CD14-positive monocyte (primary cell): ENCODE measurements at regions not wholly inside any gene's neighbourhood (a gene's known extent, or its start where the extent isn't known, plus 50 kb on each side); places are given as distances from the start of the nearest gene placed in this dataset.

Experiments used
- DNase-seq, 3 donors: peaks; one replicate each; pipeline ENCODE4 v3.0.0-alpha.2; 2011 to 2022
- H2AFZ ChIP-seq: 2 replicates; pipeline ENCODE4 v1.6.0; 2012; ENCODE audit warnings: mild to moderate bottlenecking, low read depth, low read length, inconsistent platforms; ENCODE audit not compliant: insufficient read depth, poor library complexity, severe bottlenecking
- H3K27ac ChIP-seq, 2 donors: 1 replicate in 1 of 2; 2 replicates in 1 of 2; pipeline ENCODE4 v1.5.1; 2012 to 2013; ENCODE audit warnings: low read length in 2 of 2, control low read depth in 1 of 2, inconsistent platforms in 1 of 2, low read depth in 1 of 2, mild to moderate bottlenecking in 1 of 2
- H3K27me3 ChIP-seq, 2 donors: one replicate each; pipeline versions ENCODE4 v1.6.0 to v1.6.1; 2011 to 2013; ENCODE audit warnings: low read length in 2 of 2; ENCODE audit not compliant: control insufficient read depth in 2 of 2, insufficient read depth in 2 of 2
- H3K36me3 ChIP-seq, 2 donors: replicated peaks in 1 of 2; 1 replicate in 1 of 2; 2 replicates in 1 of 2; pipeline versions ENCODE4 v1.5.1 to v1.6.1; 2012 to 2013; ENCODE audit warnings: low read length in 2 of 2, control low read depth in 1 of 2, inconsistent platforms in 1 of 2, mild to moderate bottlenecking in 1 of 2; ENCODE audit not compliant: insufficient read depth in 2 of 2, control insufficient read depth in 1 of 2
- H3K4me1 ChIP-seq, 2 donors: 1 replicate in 1 of 2; 2 replicates in 1 of 2; pipeline versions ENCODE4 v1.5.1 to v1.6.1; 2012 to 2013; ENCODE audit warnings: low read length in 2 of 2, control low read depth in 1 of 2, inconsistent platforms in 1 of 2, mild to moderate bottlenecking in 1 of 2, moderate library complexity in 1 of 2; ENCODE audit not compliant: insufficient read depth in 2 of 2, control insufficient read depth in 1 of 2
- H3K4me2 ChIP-seq: replicated peaks from 2 replicates; pipeline ENCODE3; 2012; ENCODE audit warnings: low read length, moderate library complexity, mild to moderate bottlenecking; ENCODE audit not compliant: poor library complexity, severe bottlenecking; ENCODE audit errors: extremely low read depth
- H3K4me3 ChIP-seq, 3 experiments: fragments of 200-600 bp in 1 of 3; sonication (generic) in 1 of 3; replicated peaks in 1 of 3; 1 replicate in 2 of 3; 2 replicates in 1 of 3; pipeline ENCODE4 v1.5.1; 2011 to 2013; ENCODE audit warnings: low read length in 3 of 3, mild to moderate bottlenecking in 3 of 3, control low read depth in 2 of 3, low read depth in 2 of 3, inconsistent platforms in 1 of 3, moderate library complexity in 1 of 3
- H3K79me2 ChIP-seq: 2 replicates; pipeline ENCODE4 v1.6.0; 2012; ENCODE audit warnings: mild to moderate bottlenecking, control low read depth, inconsistent platforms, low read length, moderate library complexity; ENCODE audit not compliant: insufficient read depth
- H3K9ac ChIP-seq: 2 replicates; pipeline ENCODE4 v1.6.0; 2017; ENCODE audit warnings: low read length, mild to moderate bottlenecking; ENCODE audit not compliant: insufficient read depth, poor library complexity, severe bottlenecking
- H3K9me3 ChIP-seq, 2 donors: replicated peaks in 1 of 2; 1 replicate in 1 of 2; 2 replicates in 1 of 2; pipeline versions ENCODE4 v1.5.1 to v1.6.1; 2012 to 2013; ENCODE audit warnings: low read length in 2 of 2, control low read depth in 1 of 2; ENCODE audit not compliant: control insufficient read depth in 1 of 2, insufficient read depth in 1 of 2
- H4K20me1 ChIP-seq: 2 replicates; pipeline ENCODE4 v1.6.0; 2012; ENCODE audit warnings: mild to moderate bottlenecking, low read length, control low read depth, moderate library complexity; ENCODE audit not compliant: insufficient read depth
- H3K27ac Mint-ChIP-seq, 7 donors: one replicate each; pipeline ENCODE4 v1.8.0; 2020; ENCODE audit warnings: mild to moderate bottlenecking in 7 of 7, mixed read lengths in 7 of 7, moderate library complexity in 6 of 7, inconsistent platforms in 2 of 7
- H3K27me3 Mint-ChIP-seq, 3 donors: one replicate each; pipeline ENCODE4 v1.8.0; 2021 to 2022; ENCODE audit warnings: low read depth in 3 of 3, mild to moderate bottlenecking in 3 of 3, mixed read lengths in 3 of 3, moderate library complexity in 3 of 3, inconsistent platforms in 1 of 3
- H3K36me3 Mint-ChIP-seq, 2 donors: one replicate each; pipeline ENCODE4 v1.8.0; 2020; ENCODE audit warnings: mixed read lengths in 2 of 2, inconsistent platforms in 1 of 2, mild to moderate bottlenecking in 1 of 2
- H3K4me1 Mint-ChIP-seq: one replicate; pipeline ENCODE4 v1.8.0; 2020; ENCODE audit warnings: mild to moderate bottlenecking, mixed read lengths
- H3K4me3 Mint-ChIP-seq, 2 donors: one replicate each; pipeline ENCODE4 v1.8.0; 2020; ENCODE audit warnings: mild to moderate bottlenecking in 2 of 2, mixed read lengths in 2 of 2, moderate library complexity in 1 of 2
- H3K9me3 Mint-ChIP-seq, 7 donors: one replicate each; pipeline ENCODE4 v1.8.0; 2020 to 2022; ENCODE audit warnings: mixed read lengths in 7 of 7, mild to moderate bottlenecking in 6 of 7, moderate library complexity in 6 of 7, inconsistent platforms in 2 of 7
- whole genome bisulfite sequencing: methylation state at CpG from one replicate; pipeline ENCODE4 v1.1.5; 2013; ENCODE audit warnings: missing lambda C conversion rate; ENCODE audit not compliant: insufficient coverage; 5-methylcytosine and 5-hydroxymethylcytosine counted together
- intact Hi-C, 2 donors: fragments of 100-400 bp; cut with micrococcal nuclease; formaldehyde crosslinking; loops; one replicate each; pipeline versions ENCODE4 v1.15.0 to v1.15.1; 2023
- TF ChIP-seq, protein P1 (sequence below): fragments of 200-600 bp; IDR thresholded peaks from one replicate; pipeline ENCODE4 v1.8.0; 2022; ENCODE audit warnings: antibody characterized with exemption, mild to moderate bottlenecking

DNA sequence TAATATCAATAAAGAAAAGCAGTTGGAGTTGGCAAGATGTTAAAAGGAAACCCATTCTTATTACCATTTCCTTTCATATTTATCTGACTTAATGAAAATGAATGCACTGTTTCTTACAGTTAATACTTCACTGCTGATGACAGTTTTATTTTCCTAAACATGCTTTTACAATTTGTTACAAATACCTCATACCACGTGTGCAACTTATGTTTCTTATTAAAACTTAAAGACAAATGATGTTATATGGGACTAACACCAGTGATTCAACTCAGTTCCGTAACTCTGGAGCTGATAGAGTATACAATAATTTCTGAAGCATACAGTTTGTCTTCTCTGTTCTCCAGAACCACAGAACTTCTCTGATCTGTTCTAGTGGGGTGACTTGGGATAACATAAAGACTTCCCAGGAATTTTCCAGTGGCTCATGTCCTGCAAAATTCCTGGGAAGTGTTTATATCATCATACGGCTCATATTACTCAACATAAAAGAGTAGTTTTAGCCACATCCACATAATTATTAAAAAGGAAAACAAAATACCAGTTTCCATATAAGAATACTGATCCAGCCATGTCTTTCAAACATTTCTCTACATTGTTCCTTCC, 1259.0 kb upstream of the C9orf72 start:
- H3K9me3 Mint-ChIP-seq = peaks cover 1 to 10% (median 2%) of the 10 kb centered on the region in 7 donors
- H3K27ac Mint-ChIP-seq = no peak overlapping the region
- H3K4me3 ChIP-seq = no peak overlapping the region
- H3K36me3 ChIP-seq = no peaks in the 10 kb centered on the region
- TF ChIP-seq, protein P1, sequence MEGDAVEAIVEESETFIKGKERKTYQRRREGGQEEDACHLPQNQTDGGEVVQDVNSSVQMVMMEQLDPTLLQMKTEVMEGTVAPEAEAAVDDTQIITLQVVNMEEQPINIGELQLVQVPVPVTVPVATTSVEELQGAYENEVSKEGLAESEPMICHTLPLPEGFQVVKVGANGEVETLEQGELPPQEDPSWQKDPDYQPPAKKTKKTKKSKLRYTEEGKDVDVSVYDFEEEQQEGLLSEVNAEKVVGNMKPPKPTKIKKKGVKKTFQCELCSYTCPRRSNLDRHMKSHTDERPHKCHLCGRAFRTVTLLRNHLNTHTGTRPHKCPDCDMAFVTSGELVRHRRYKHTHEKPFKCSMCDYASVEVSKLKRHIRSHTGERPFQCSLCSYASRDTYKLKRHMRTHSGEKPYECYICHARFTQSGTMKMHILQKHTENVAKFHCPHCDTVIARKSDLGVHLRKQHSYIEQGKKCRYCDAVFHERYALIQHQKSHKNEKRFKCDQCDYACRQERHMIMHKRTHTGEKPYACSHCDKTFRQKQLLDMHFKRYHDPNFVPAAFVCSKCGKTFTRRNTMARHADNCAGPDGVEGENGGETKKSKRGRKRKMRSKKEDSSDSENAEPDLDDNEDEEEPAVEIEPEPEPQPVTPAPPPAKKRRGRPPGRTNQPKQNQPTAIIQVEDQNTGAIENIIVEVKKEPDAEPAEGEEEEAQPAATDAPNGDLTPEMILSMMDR = no peak
- intact Hi-C loops = no loop called here
- H3K9ac ChIP-seq = no peak overlapping the region
- H3K79me2 ChIP-seq = no peaks in the 10 kb centered on the region
- H4K20me1 ChIP-seq = no peaks in the 10 kb centered on the region
- no peaks in the 10 kb centered on the region for H3K36me3 Mint-ChIP-seq
- WGBS = no CpG with 5 or more reads among the region's 3 CpGs
- peaks cover 0 to 5% (median 1%) of the 10 kb centered on the region in 3 donors for H3K27me3 Mint-ChIP-seq
- no peak overlapping the region for H3K4me3 Mint-ChIP-seq
- H3K4me1 Mint-ChIP-seq = no peaks in the 10 kb centered on the region
- no peaks in the 10 kb centered on the region for H3K9me3 ChIP-seq
- no peak overlapping the region for H3K4me2 ChIP-seq
- no peak overlapping the region for H2AFZ ChIP-seq
- no peaks in the 10 kb centered on the region for H3K4me1 ChIP-seq
- DNase-seq = no peak
- no peaks in the 10 kb centered on the region for H3K27me3 ChIP-seq
- no peak overlapping the region for H3K27ac ChIP-seq

DNA sequence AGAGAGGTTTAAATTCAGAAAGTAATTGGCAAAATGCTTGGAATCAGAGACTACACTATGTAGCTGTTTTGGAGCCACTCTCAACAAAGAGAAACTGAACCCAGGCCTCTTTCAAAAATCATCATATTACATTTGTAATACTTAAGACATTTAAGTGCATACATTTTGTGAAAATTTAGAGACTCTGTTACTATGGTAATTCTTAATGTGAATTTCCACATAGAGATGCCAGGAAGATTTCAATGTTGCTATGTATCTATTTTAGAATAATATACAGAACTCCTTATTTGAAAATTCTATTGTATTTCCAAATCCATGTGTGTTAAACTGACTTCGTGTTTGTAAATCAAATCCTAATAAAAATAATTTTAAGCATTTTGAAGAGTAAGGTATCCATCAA, 1260.9 kb upstream of the C9orf72 start:
- peaks cover 7 to 15% (median 9%) of the 10 kb centered on the region in 7 donors for H3K9me3 Mint-ChIP-seq
- intact Hi-C loops = no loop called here

More for the DNA sequence above, 1260.9 kb upstream of the C9orf72 start:
- no peaks in the 10 kb centered on the region for H3K36me3 ChIP-seq
- Mint-ChIP-seq H3K36me3 (no peaks in the 10 kb centered on the region), H3K4me1 (no peaks in the 10 kb centered on the region), H3K4me3 (no peak overlapping the region), H3K27ac (no peak overlapping the region), H3K27me3 (peaks cover 0 to 2% (median 1%) of the 10 kb centered on the region in 3 donors)
- H3K79me2 ChIP-seq = no peaks in the 10 kb centered on the region
- H3K9me3 ChIP-seq = peaks cover 8% of the 10 kb centered on the region in 2 donors
- no peak overlapping the region for H2AFZ ChIP-seq
- TF ChIP-seq, protein P1 = no peak
- H3K4me2 ChIP-seq = no peak overlapping the region
- WGBS = no CpG with 5 or more reads among the region's 1 CpG
- H3K27ac ChIP-seq = no peak overlapping the region
- no peak for DNase-seq
- no peaks in the 10 kb centered on the region for H3K27me3 ChIP-seq
- H3K9ac ChIP-seq = no peak overlapping the region
- H4K20me1 ChIP-seq = no peaks in the 10 kb centered on the region
- H3K4me1 ChIP-seq = no peaks in the 10 kb centered on the region
- no peak overlapping the region for H3K4me3 ChIP-seq
